ENCODE measurements at regions not wholly inside any gene's neighbourhood (a gene's known extent, or its start where the extent isn't known, plus 50 kb on each side); places are given as distances from the start of the nearest gene placed in this dataset.
A peak's percentile ranks its signal among the peaks of the same experiment; 100 is the strongest.
"Not testable (repeated sequence)": the region's sequence is repeated elsewhere in the genome, so short reads cannot be mapped to it uniquely, and the experiment has no call there.

DNA sequence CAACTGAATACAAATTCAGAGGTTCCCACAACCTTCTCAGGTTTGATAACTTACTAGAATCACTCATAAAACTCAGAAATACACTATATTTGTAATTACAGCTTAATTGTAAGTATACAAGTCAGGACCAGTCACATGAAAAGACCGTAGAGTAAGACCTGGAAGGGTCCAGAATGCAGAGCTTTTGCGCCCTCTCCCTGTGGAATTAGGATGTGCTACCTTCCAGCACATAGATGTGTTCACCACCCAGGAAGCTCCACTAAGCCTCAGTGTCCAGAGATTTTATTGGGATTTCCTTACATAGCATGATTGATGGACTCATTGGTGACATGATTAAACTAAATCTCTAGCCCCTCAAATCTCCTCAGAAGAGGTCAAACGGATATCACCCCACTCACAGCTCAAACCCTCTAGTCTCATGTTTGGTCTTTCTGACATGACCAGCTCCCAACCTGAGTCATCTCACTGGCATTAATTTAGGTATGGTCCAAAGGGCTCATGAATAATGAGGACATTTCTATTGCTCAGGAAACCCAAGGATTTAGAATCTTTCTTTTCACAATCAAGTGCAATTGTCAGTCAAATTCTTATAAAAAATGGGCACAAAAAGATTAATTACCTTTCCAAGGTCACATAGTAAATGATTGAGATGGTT, 77.2 kb upstream of the UBASH3B start:
- TF ChIP-seq, protein P1, sequence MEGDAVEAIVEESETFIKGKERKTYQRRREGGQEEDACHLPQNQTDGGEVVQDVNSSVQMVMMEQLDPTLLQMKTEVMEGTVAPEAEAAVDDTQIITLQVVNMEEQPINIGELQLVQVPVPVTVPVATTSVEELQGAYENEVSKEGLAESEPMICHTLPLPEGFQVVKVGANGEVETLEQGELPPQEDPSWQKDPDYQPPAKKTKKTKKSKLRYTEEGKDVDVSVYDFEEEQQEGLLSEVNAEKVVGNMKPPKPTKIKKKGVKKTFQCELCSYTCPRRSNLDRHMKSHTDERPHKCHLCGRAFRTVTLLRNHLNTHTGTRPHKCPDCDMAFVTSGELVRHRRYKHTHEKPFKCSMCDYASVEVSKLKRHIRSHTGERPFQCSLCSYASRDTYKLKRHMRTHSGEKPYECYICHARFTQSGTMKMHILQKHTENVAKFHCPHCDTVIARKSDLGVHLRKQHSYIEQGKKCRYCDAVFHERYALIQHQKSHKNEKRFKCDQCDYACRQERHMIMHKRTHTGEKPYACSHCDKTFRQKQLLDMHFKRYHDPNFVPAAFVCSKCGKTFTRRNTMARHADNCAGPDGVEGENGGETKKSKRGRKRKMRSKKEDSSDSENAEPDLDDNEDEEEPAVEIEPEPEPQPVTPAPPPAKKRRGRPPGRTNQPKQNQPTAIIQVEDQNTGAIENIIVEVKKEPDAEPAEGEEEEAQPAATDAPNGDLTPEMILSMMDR (IDR thresholded peaks at IDR 0.05), result no peak
- no peak for TF ChIP-seq POLR2A (IDR thresholded peaks at IDR 0.05)
- no peaks in the 10 kb centered on the region for H3K27me3 ChIP-seq
- no peak overlapping the region for H3K27ac ChIP-seq
- H3K36me3 ChIP-seq, result no peaks in the 10 kb centered on the region
- no peak for DNase-seq
- no peak overlapping the region for H3K4me3 ChIP-seq
- H3K4me1 ChIP-seq, result no peaks in the 10 kb centered on the region
- no peaks in the 10 kb centered on the region for H3K9me3 ChIP-seq

DNA sequence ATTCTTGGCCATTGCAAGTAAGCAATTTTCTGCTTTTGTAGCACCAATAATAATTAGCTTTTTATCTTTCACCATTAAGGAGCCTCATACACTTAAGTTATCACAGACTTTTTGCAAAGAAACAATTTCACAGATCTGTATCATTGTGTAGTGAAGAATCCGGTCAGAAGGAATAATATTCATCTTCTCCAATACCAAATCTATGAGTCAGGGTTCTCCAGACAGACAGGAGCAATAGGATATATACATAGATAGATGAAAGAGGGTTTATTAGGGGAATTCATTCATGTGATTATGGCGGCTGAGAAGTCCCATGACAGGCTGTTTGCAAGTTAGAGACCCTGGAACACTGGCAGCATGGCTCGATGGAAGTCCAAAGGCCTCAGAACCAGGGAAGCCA, 82.9 kb upstream of the UBASH3B start:
- no peaks in the 10 kb centered on the region for H3K36me3 ChIP-seq
- H3K4me3 ChIP-seq, result no peak overlapping the region
- no peak for DNase-seq
- no peak overlapping the region for H3K27ac ChIP-seq
- no peak for TF ChIP-seq POLR2A (IDR thresholded peaks at IDR 0.05)
- TF ChIP-seq, protein P1 (IDR thresholded peaks at IDR 0.05), result no peak
- no peaks in the 10 kb centered on the region for H3K4me1 ChIP-seq
- no peaks in the 10 kb centered on the region for H3K9me3 ChIP-seq
- H3K27me3 ChIP-seq, result no peaks in the 10 kb centered on the region

DNA sequence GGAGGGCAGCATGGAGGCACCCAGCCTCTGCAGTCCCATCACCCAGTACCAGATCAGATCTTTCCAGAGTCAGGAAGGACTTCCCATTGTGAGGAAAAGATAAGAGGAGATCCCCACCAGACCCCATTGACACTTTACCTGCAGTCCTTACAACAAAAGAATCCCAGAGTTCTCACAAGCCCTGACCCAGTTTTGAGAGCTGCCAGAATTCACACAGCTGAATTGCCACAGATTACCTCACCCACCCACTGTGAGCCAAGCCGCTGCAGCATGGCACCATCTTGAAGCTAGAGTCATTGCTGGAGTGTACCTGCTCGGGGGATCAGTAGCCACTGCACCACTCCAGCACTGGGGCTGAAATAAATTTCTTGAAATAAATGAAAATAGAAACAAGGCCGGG, 91.8 kb upstream of the UBASH3B start:
- H3K36me3 ChIP-seq, result no peaks in the 10 kb centered on the region
- no peaks in the 10 kb centered on the region for H3K4me1 ChIP-seq
- H3K27me3 ChIP-seq, result no peaks in the 10 kb centered on the region
- DNase-seq, result no peak
- TF ChIP-seq POLR2A (IDR thresholded peaks at IDR 0.05), result no peak
- TF ChIP-seq, protein P1 (IDR thresholded peaks at IDR 0.05), result no peak
- H3K9me3 ChIP-seq, result no peaks in the 10 kb centered on the region
- H3K27ac ChIP-seq, result no peak overlapping the region
- H3K4me3 ChIP-seq, result no peak overlapping the region

DNA sequence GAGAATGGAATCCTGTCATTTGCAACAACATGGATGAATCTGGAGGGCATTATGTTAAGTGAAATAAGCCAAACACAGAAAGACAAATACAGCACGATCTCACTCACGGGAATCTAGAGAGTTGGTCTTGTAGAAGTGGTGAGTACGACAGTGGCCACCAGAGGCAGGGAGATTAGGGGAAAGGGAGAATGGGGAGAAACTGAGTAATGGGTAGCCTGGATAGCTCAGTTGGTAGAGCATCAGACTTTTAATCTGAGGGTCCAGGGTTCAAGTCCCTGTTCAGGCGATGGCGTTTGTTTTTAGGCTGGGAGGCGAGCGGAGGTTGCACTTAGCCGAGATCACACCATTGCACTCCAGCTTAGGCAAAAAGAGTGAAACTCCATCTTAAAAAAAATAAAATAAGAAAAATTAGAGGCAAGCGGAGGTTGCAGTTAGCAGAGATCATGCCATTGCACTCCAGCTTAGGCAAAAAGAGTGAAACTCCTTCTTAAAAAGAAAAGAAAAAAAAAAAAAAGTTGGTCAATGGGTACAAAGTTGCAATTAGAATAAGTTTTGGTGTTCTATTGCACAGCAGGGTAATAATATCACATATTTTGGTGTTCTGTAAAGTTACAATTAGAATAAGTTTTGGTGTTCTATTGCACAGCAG, 95.7 kb upstream of the UBASH3B start:
- TF ChIP-seq, protein P1 (IDR thresholded peaks at IDR 0.05), result no peak
- TF ChIP-seq POLR2A (IDR thresholded peaks at IDR 0.05), result no peak
- no peak overlapping the region for H3K27ac ChIP-seq
- H3K4me1 ChIP-seq, result no peaks in the 10 kb centered on the region
- no peak for DNase-seq
- no peak overlapping the region for H3K4me3 ChIP-seq
- H3K27me3 ChIP-seq, result no peaks in the 10 kb centered on the region
- no peaks in the 10 kb centered on the region for H3K36me3 ChIP-seq
- H3K9me3 ChIP-seq, result no peaks in the 10 kb centered on the region

DNA sequence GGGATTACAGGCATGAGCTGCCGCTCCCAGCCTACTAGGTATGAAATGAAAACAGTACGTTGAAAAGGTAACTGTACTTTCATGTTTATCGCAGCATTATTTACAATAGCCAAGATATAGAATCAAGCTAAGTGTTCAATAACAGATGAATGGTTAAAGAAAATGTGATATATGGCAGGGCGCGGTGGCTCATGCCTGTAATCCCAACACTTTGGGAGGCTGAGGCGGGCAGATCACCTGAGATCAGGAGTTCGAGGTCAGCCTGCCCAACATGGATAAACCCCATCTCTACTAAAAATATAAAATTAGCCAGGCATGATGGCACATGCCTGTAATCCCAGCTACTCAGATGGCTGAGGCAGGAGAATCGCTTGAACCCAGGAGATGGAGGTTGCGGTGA, 96.3 kb upstream of the UBASH3B start:
- H3K9me3 ChIP-seq, H3K27me3 ChIP-seq, H3K4me1 ChIP-seq, H3K36me3 ChIP-seq, H3K27ac ChIP-seq, DNase-seq, H3K4me3 ChIP-seq: not testable (repeated sequence)

DNA sequence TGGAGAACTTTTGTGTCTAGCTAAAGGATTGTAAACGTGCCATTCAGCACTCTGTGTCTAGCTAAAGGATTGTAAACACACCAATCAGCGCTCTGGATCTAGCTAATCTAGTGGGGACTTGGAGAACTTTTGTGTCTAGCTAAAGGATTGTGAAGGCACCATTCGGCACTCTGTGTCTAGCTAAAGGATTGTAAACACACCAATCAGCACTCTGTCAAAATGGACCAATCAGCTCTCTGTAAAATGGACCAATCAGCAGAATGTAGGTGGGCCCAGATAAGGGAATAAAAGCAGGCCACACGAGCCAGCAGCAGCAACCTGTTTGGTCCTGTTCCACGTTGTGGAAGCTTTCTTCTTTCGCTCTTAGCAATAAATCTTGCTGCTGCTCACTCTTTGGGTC, 98.4 kb upstream of the UBASH3B start:
- not testable (repeated sequence) for H3K27me3 ChIP-seq, H3K4me1 ChIP-seq, H3K27ac ChIP-seq, H3K9me3 ChIP-seq, H3K36me3 ChIP-seq, DNase-seq
- H3K4me3 ChIP-seq, result peak overlapping the region in 1 of 4 donors; percentile 16
